ENCODE measurements at regions not wholly inside any gene's neighbourhood (a gene's known extent, or its start where the extent isn't known, plus 50 kb on each side); places are given as distances from the start of the nearest gene placed in this dataset.

- no peak for TF ChIP-seq ELF1 (IDR thresholded peaks at IDR 0.05; ENCODE audit: borderline replicate concordance, low read depth)
Measured at GRCh38 chr1:58031416-58031815, 515.1 kb downstream of the OMA1 start (continued).

- no peaks in the 10 kb centered on the region for H3K36me3 ChIP-seq (ENCODE audit: control insufficient read depth in 1 of 2, insufficient read depth in 2 of 2, low read length in 2 of 2)
- ChIA-PET CTCF (no interaction called here), RAD21 (ENCODE audit: low non-redundant PET in 1 of 2, low total read pairs in 2 of 2, uncharacterized antibody in 2 of 2, unreplicated experiment in 2 of 2) (no interaction called here), POLR2A (no interaction called here)
- no peaks in the 10 kb centered on the region for H3K9me3 ChIP-seq (ENCODE audit: control insufficient read depth in 1 of 2, insufficient read depth in 1 of 2, low read depth in 1 of 2, low read length in 2 of 2)
- no peaks in the 10 kb centered on the region for H3K79me2 ChIP-seq (ENCODE audit: insufficient read depth, low read length)
- H3K4me1 ChIP-seq (ENCODE audit: control insufficient read depth in 1 of 2, insufficient read depth in 2 of 2, low read length in 2 of 2): no peaks in the 10 kb centered on the region
- no peak overlapping the region for H3K4me3 ChIP-seq (replicated peaks in 1 of 2; ENCODE audit: low read depth in 1 of 2, low read length in 2 of 2)
- no peak overlapping the region for H2AFZ ChIP-seq (ENCODE audit: low read depth, low read length, poor library complexity, severe bottlenecking)
- no TSS peak for BruUV-seq (replicated peaks)
- H3K4me2 ChIP-seq (ENCODE audit: low read length): no peak overlapping the region
- H4K20me1 ChIP-seq (ENCODE audit: insufficient read depth): no peaks in the 10 kb centered on the region
- H3K9ac ChIP-seq (ENCODE audit: low read length): no peak overlapping the region
- no peak overlapping the region for H3K27ac ChIP-seq (ENCODE audit: low read depth, low read length)
- TF ChIP-seq MAX (IDR thresholded peaks at IDR 0.05) (no peak), ELF1 (IDR thresholded peaks at IDR 0.05; ENCODE audit: borderline replicate concordance, low read depth) (no peak), SRF (IDR thresholded peaks at IDR 0.05; ENCODE audit: low read depth) (no peak), ZNF274 (IDR thresholded peaks at IDR 0.05; ENCODE audit: low read depth, low read length) (no peak), CBX3 (IDR thresholded peaks at IDR 0.05; ENCODE audit: low read depth) (no peak), FOSL1 (IDR thresholded peaks at IDR 0.05; ENCODE audit: low read depth) (no peak), RAD21 (IDR thresholded peaks at IDR 0.05; ENCODE audit: low read depth) (no peak), YY1 (IDR thresholded peaks at IDR 0.05; ENCODE audit: extremely low read depth, insufficient replicate concordance, low read depth, low read length) (no peak), TCF7L2 (IDR thresholded peaks at IDR 0.05; ENCODE audit: borderline replicate concordance, extremely low read depth, insufficient read depth, insufficient read length) (no peak)
- H3K27me3 ChIP-seq (ENCODE audit: insufficient read depth, low read length): peaks cover 6% of the 10 kb centered on the region; the same call in 1 of the 2 replicates
- DNase-seq (ENCODE audit: low read depth, low spot score) (no peak), ATAC-seq (no peak)
- intact Hi-C loops (cut with micrococcal nuclease): no loop called here
- no peaks in the 10 kb centered on the region for H3K9me2 ChIP-seq (ENCODE audit: insufficient read depth)
Measured at GRCh38 chr1:58030456-58030855, 516.1 kb downstream of the OMA1 start.

GRCh38 chr1:58017641-58018040 lies 528.9 kb downstream of the OMA1 start:
- Histone ChIP-seq H3K9me2 (ENCODE audit: insufficient read depth) (no peaks in the 10 kb centered on the region), H3K9ac (ENCODE audit: low read length) (no peak overlapping the region), H3K4me2 (ENCODE audit: low read length) (no peak overlapping the region), H3K9me3 (ENCODE audit: control insufficient read depth in 1 of 2, insufficient read depth in 1 of 2, low read depth in 1 of 2, low read length in 2 of 2) (no peaks in the 10 kb centered on the region), H3K4me1 (ENCODE audit: control insufficient read depth in 1 of 2, insufficient read depth in 2 of 2, low read length in 2 of 2) (no peaks in the 10 kb centered on the region), H3K4me3 (replicated peaks in 1 of 2; ENCODE audit: low read depth in 1 of 2, low read length in 2 of 2) (no peak overlapping the region), H3K27ac (ENCODE audit: low read depth, low read length) (no peak overlapping the region), H4K20me1 (ENCODE audit: insufficient read depth) (no peaks in the 10 kb centered on the region), H2AFZ (ENCODE audit: low read depth, low read length, poor library complexity, severe bottlenecking) (no peak overlapping the region), H3K79me2 (ENCODE audit: insufficient read depth, low read length) (no peaks in the 10 kb centered on the region), H3K36me3 (ENCODE audit: control insufficient read depth in 1 of 2, insufficient read depth in 2 of 2, low read length in 2 of 2) (no peaks in the 10 kb centered on the region), H3K27me3 (ENCODE audit: insufficient read depth, low read length) (no peaks in the 10 kb centered on the region)
- ChIA-PET POLR2A (no interaction called here), RAD21 (ENCODE audit: low non-redundant PET in 1 of 2, low total read pairs in 2 of 2, uncharacterized antibody in 2 of 2, unreplicated experiment in 2 of 2) (no interaction called here), CTCF (no interaction called here)
- no TSS peak for BruUV-seq (replicated peaks)
- DNase-seq (ENCODE audit: low read depth, low spot score): no peak
- no peak for ATAC-seq
- intact Hi-C loops (cut with micrococcal nuclease): no loop called here
- no peak for TF ChIP-seq SP1 (IDR thresholded peaks at IDR 0.05; ENCODE audit: low read depth)
- TF ChIP-seq CEBPB (IDR thresholded peaks at IDR 0.05; ENCODE audit: low read depth): no peak
- no peak for TF ChIP-seq REST (IDR thresholded peaks at IDR 0.05; ENCODE audit: low read depth)
- no peak for TF ChIP-seq EZH2phosphoT487 (IDR thresholded peaks at IDR 0.05; ENCODE audit: borderline replicate concordance)
- TF ChIP-seq CBX3 (IDR thresholded peaks at IDR 0.05; ENCODE audit: low read depth): no peak
- no peak for TF ChIP-seq POLR2AphosphoS5 (IDR thresholded peaks at IDR 0.05; ENCODE audit: low read depth, low read length)
- TF ChIP-seq CTCF (IDR thresholded peaks at IDR 0.05 in 2 of 3, conservative IDR thresholded peaks at IDR 0.05 in 1 of 3; ENCODE audit: borderline replicate concordance in 1 of 3, insufficient read depth in 1 of 3, low read depth in 2 of 3, low read length in 2 of 3): no peak
